Forelimb muscle (tissue), 1 donor: ENCODE measurements at regions not wholly inside any gene's neighbourhood (a gene's known extent, or its start where the extent isn't known, plus 50 kb on each side); places are given as distances from the start of the nearest gene placed in this dataset.
"Not testable (repeated sequence)": the region's sequence is repeated elsewhere in the genome, so short reads cannot be mapped to it uniquely, and the experiment has no call there.

Experiments used
- DNase-seq: peaks from one replicate; pipeline ENCODE4 v3.0.0-alpha.2; 2013; ENCODE audit warnings: low read depth

DNA sequence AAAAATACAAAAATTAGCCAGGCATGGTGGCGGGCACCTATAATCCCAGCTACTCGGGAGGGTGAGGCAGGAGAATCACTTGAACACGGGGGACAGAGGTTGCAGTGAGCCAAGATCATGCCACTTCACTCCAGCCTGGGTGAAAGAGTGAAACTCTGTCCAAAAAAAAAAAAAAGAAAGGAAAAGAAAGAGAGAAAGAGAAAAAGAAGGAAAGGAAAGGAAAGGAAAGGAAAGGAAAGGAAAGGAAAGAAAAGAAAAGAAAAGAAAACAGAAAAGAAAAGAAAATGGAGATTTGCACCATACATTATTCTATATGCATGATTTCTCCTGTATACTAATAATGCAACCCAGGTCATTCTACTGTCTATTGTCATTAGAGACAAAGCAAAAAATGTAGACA, 421.5 kb downstream of the PCDH19 start:
- not testable (repeated sequence) for DNase-seq

DNA sequence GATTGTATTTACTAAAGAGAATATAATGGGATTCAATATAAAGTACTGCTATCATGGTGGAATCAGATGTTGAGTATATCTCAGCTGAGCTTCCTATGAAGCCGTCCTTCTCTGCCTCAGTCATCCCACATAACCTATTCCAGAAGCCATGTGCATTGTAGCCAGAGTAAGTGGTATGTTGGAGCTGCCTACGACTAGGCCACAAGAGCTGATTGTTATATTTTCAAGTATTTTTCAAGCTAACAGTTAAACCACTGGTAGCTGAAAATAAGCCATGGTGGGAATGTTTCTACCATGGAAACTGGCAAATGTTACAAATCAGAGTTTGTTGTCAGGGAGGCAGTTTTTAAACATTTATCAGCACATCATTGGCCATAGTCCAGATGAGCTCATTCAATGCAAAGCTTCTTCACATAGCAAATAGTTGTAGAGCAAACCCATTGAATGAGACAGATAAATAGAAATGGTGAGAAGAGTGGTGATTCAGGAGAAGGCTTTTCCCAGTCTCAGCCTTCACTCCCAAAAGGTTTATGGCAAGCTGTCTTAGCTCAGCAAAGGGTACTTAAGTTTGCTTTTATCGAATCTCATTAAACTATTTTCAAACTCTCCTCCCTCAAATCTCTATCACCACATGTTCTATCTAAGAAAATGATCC, 436.4 kb downstream of the PCDH19 start:
- no peak for DNase-seq

DNA sequence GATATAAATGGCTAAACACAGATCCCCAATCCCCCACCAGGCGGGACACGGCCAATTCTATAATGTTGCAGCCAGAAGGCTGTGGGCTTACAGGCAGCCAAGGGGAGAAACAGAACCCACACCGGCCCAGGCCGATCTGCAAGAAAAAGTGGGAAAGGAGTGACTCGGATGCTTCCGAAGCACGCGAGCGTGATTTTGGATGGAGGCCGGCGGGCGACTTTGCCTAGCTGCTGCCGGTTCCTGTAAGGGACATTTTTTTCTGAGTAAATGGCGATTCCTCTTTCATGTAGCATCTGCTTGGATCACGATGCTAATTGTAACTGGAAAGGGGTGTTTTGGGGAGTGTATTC, 470.2 kb downstream of the PCDH19 start:
- DNase-seq: no peak

- DNase-seq: not testable (repeated sequence)
Observed at GRCh38 chrX:99939206-99939882, 470.7 kb downstream of the PCDH19 start.

GRCh38 chrX:99938464-99938863, 471.6 kb downstream of the PCDH19 start:
- DNase-seq: no peak

DNA sequence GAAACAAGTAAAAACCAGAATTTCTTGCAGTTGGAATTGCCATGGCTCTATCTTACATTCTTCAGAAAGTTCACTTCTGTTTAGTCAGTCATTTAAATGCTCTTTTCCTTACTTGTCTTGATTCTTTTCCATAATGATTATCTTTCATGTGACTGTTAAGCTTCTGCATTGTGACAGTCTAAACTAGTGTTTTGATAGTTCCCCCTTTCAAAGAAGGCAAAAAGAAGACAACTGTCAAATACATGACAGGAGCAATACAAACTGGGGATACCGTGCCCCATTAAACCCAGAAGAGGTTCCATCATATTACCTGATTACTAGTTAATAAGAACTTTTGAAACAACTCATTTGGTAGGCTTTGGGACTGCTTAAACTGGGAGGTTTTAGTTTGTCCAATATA, 476.2 kb downstream of the PCDH19 start:
- no peak for DNase-seq

GRCh38 chrX:99914635-99915034, 495.4 kb downstream of the PCDH19 start:
- DNase-seq: no peak

DNA sequence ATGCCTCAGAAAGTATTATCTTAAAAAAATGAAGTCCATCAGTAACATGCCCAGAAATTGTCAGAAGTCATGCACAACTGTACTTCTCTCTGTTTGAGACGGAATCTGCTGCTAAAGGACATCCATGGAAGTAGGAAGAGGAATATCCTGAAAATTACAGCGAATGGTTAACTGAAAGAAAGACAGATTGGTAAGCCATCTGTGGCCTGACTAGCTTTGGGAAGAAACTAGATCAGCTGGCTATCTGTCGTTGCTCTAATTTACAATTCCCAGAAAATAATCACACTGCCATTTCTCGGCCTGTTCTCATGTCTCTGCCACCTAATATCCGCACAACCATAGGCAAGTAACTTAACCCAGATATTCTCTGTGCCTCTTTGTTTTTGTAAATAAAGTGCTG, 496.5 kb downstream of the PCDH19 start:
- no peak for DNase-seq

DNA sequence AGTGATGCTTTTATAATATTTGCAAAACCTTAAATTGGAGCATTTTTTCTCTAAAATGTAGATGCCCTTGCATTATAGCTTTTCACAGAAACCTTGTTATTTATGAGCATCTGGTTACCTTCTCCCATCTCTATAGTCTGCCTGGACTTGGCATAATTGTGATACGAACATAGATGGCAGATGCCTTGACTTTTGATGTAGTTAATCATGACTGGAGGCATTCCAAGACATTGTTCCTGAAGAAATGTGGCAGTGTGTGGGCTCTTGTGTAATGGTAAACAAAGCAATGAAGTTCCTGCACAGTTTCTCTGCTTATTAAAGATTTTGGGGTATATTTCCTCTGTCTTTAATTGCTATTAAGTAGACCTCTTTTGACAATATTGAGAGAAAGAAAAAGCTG, 500.1 kb downstream of the PCDH19 start:
- no peak for DNase-seq

DNA sequence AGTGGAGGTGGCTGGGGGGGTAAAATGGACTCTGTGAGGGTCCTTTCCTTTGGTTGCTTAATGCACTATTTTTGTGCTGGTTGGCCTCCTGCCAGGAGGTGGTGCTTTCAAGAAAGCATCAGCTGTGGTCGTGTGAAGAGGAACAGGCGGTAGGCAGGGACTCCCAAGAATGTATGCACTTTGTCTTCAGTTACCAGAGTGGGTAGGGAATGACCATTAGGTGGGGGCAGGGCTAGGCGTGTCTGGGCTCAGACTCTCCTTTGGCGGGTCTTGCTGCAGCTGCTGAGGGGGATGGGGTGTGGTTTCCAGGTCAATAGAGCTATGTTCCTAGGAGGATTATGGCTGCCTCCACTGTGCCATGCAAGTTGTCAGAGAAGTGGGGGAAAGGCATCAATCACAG, 509.0 kb downstream of the PCDH19 start:
- DNase-seq: no peak

GRCh38 chrX:99887918-99888317, 522.2 kb downstream of the PCDH19 start:
- DNase-seq: no peak

GRCh38 chrX:99857455-99857854, 552.6 kb downstream of the PCDH19 start:
- no peak for DNase-seq

GRCh38 chrX:99833821-99834220, 576.3 kb downstream of the PCDH19 start:
- no peak for DNase-seq

GRCh38 chrX:99820197-99820596, 589.9 kb downstream of the PCDH19 start:
- DNase-seq: no peak

GRCh38 chrX:99800016-99800415, 610.1 kb downstream of the PCDH19 start:
- no peak for DNase-seq

DNA sequence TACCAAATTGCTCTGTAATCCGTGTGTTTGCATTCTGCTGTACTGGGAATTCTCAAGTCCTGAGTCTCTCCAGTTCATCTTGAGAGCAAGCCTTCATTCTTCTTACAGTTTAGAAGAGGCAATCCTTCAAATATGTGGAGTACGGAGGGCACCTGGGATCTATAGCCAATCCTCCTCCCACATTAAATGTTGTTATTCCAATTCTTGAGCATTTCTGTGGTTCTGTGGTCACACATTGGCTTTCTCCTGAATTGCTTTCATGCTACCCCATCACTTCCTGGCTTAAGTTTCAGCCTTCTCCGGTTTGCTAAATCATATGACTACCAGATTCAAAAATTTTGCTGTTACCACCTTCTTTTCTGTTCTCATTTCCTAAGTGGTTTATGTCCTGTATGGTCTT, 611.1 kb downstream of the PCDH19 start:
- no peak for DNase-seq

- no peak for DNase-seq
Observed at GRCh38 chrX:99795495-99795894, 614.6 kb downstream of the PCDH19 start.

DNA sequence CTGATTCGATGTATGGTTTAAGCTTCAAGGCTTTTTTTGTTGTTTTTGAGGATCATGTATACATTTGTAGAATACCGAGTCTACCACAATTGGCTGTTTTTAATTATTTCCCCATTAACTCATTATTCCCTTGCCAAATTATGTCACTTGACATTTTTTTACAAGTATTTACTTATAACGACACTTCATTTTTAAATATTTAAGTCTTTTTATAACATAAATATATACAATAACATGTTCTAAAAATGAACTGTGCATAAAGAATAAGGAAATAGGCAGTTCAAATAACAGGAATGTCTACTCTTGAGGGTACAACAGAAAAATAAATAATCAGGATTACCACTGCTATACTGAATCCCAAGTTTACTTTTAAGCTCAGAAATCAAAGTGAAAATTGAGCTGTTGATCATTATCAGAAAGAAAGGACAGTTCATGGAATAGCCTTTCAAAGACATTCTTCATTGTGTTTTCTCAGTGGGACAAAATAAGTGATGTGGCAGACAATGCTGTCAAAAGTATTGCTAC, 627.5 kb downstream of the PCDH19 start:
- no peak for DNase-seq

DNA sequence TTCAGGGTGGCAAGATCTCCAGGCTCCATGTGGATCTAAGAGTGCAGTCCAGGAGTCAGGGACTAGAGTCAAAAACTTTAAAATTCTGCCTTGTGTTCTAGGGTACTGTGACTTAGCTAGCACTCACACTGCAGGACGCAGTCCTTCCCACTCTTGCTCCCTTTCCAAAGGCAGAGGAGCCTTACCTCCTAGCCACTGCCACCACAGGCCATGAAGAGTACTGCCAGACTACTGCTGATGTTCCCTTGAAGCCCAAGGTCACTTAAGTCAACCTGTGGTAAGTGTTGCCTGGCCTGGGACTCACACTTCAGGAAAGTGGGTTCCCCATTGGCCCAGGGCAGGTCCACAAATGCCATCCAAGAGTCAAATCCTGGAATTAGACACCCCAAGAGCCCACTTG, 632.2 kb downstream of the PCDH19 start:
- no peak for DNase-seq

DNA sequence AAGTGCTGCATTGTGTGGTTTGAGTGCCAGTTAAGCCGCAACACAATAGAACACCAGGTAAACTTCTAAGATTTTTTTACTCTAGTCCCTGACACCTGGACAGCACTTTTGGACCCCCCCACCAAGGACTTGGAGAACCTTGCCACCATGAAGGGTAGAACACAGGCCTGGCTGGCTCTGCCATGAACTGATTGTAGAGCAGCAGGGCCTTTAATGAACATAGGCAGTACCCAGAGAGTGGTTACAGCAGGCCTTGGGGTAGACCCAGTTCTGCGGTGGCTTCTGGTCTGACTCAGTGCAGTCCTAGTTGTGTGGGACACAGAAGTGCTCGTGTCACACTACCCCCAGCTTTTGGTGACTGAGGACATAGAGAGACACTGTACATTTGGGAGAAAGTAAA, 648.3 kb downstream of the PCDH19 start:
- DNase-seq: no peak

- DNase-seq: no peak
Observed at GRCh38 chrX:99752776-99753175, 657.3 kb downstream of the PCDH19 start.

- no peak for DNase-seq
Observed at GRCh38 chrX:99750721-99751120, 659.4 kb downstream of the PCDH19 start.

- no peak for DNase-seq
Observed at GRCh38 chrX:99722094-99722493, 688.0 kb downstream of the PCDH19 start.

GRCh38 chrX:99719140-99719539, 690.9 kb downstream of the PCDH19 start:
- DNase-seq: no peak
